PC-3 (cell line): ENCODE measurements at regions not wholly inside any gene's neighbourhood (a gene's known extent, or its start where the extent isn't known, plus 50 kb on each side); places are given as distances from the start of the nearest gene placed in this dataset.

Source experiments
- ATAC-seq: fragments of 200-7000 bp; cut with Tn5 transposase; 2 replicates; pipeline ENCODE4 v1.9.1; 2020; ENCODE audit warnings: mild to moderate bottlenecking, moderate library complexity
- BruUV-seq: library from RNA; stranded (reverse); fragments of 400-500 nt; replicated peaks from 2 replicates; lab custom pipeline; 2021; lab: Mats Ljungman, UMichigan
- CTCF ChIA-PET: fragments of 300-600 bp; sonication (Branson Sonifier 250); formaldehyde crosslinking; loops from one replicate; lab custom pipeline; 2022; ENCODE audit warnings: antibody characterized with exemption; lab: Charles Lee
- POLR2A ChIA-PET: fragments of 300-600 bp; sonication (Branson Sonifier 250); formaldehyde crosslinking; loops from one replicate; lab custom pipeline; 2022; ENCODE audit warnings: antibody characterized with exemption; ENCODE audit not compliant: unreplicated experiment; lab: Charles Lee
- DNase-seq: peaks from one replicate; pipeline ENCODE4 v3.0.0-alpha.2; 2015
- H2AFZ ChIP-seq: fragments of 300-600 bp; sonication (generic); 2 replicates; pipeline ENCODE4 v1.6.0; 2016; ENCODE audit warnings: antibody characterized with exemption, low read length
- H3F3A ChIP-seq: fragments of 300-600 bp; sonication (generic); one replicate; pipeline ENCODE4 v1.6.0; 2017; ENCODE audit warnings: antibody characterized with exemption, low read length, control low read depth, mild to moderate bottlenecking; ENCODE audit not compliant: unreplicated experiment
- H3K27ac ChIP-seq: fragments of 300-600 bp; sonication (generic); 2 replicates; pipeline ENCODE4 v1.5.1; 2016; ENCODE audit warnings: mild to moderate bottlenecking, low read length
- H3K27me3 ChIP-seq: fragments of 300-600 bp; sonication (generic); 2 replicates; pipeline ENCODE4 v1.6.1; 2016; ENCODE audit warnings: low read length, mixed read lengths
- H3K36me3 ChIP-seq: fragments of 300-600 bp; sonication (generic); 2 replicates; pipeline ENCODE4 v1.6.1; 2016; ENCODE audit warnings: low read depth, mixed run types, low read length, mixed read lengths
- H3K4me1 ChIP-seq: fragments of 300-600 bp; sonication (generic); 2 replicates; pipeline ENCODE4 v1.5.1; 2016; ENCODE audit warnings: low read length; ENCODE audit not compliant: insufficient read depth
- H3K4me2 ChIP-seq: fragments of 300-600 bp; sonication (generic); 2 replicates; pipeline ENCODE4 v1.6.0; 2016; ENCODE audit warnings: low read length
- H3K4me3 ChIP-seq: fragments of 300-600 bp; sonication (generic); 2 replicates; pipeline ENCODE4 v1.5.1; 2016; ENCODE audit warnings: mild to moderate bottlenecking, low read length, mixed read lengths
- H3K79me2 ChIP-seq: fragments of 300-600 bp; sonication (generic); 2 replicates; pipeline ENCODE4 v1.6.1; 2017; ENCODE audit warnings: low read length, mixed read lengths
- H3K9ac ChIP-seq: fragments of 300-600 bp; sonication (generic); 2 replicates; pipeline ENCODE4 v1.6.0; 2016; ENCODE audit warnings: mild to moderate bottlenecking, low read length
- H3K9me2 ChIP-seq: fragments of 300-600 bp; sonication (generic); replicated peaks from 2 replicates; pipeline ENCODE4 v1.6.1; 2016; ENCODE audit warnings: mixed run types, low read length, mixed read lengths
- H3K9me3 ChIP-seq: fragments of 300-600 bp; sonication (generic); 2 replicates; pipeline ENCODE4 v1.6.1; 2016; ENCODE audit warnings: low read length, mixed read lengths
- H4K20me1 ChIP-seq: fragments of 300-600 bp; sonication (generic); 2 replicates; pipeline ENCODE4 v1.6.1; 2016; ENCODE audit warnings: low read length, mixed read lengths
- EZH2 ChIP-seq: fragments of 300-600 bp; sonication (generic); IDR thresholded peaks from one replicate; pipeline ENCODE4 v1.6.1; 2017; ENCODE audit warnings: antibody characterized with exemption, mild to moderate bottlenecking, low read length; ENCODE audit not compliant: unreplicated experiment
- EZH2phosphoT487 ChIP-seq: fragments of 300-600 bp; sonication (generic); IDR thresholded peaks from 2 replicates; pipeline ENCODE4 v1.6.1; 2018; ENCODE audit warnings: mild to moderate bottlenecking, antibody characterized with exemption, low read length, borderline replicate concordance
- intact Hi-C: fragments of 100-400 bp; cut with micrococcal nuclease; formaldehyde crosslinking; loops from 2 replicates; pipeline ENCODE4 v1.9.0; 2023
- TF ChIP-seq, protein P1 (sequence below): fragments of 300-600 bp; sonication (generic); conservative IDR thresholded peaks from 2 replicates; pipeline ENCODE4 v1.5.1; 2017; ENCODE audit warnings: antibody characterized with exemption, low read depth, mild to moderate bottlenecking, low read length

DNA sequence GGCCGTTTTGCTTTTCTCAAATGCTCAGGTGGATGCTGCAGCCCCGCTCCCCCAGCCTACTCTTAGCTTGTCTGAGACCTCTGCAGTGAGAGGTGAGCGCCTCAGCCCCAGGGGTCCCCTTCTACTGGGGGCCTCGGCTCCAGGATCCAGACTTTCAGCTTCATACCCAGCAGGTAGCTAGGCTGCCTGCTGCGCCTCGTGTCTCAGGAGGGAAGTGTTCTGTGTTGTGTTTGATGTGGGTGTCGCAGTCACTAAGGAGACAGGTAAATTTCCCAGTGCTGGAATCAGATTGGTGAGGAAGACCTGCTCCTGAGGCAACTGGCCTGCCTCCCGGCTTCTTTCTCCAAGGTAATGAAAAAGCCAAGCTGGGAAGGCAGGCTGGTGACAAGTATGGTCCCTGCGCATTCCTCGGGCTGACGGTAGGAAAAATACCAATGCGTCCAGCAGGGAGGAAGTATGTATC, 604.0 kb upstream of the SALL1 start:
- TF ChIP-seq EZH2phosphoT487 (no peak), EZH2 (no peak)
- TF ChIP-seq, protein P1, sequence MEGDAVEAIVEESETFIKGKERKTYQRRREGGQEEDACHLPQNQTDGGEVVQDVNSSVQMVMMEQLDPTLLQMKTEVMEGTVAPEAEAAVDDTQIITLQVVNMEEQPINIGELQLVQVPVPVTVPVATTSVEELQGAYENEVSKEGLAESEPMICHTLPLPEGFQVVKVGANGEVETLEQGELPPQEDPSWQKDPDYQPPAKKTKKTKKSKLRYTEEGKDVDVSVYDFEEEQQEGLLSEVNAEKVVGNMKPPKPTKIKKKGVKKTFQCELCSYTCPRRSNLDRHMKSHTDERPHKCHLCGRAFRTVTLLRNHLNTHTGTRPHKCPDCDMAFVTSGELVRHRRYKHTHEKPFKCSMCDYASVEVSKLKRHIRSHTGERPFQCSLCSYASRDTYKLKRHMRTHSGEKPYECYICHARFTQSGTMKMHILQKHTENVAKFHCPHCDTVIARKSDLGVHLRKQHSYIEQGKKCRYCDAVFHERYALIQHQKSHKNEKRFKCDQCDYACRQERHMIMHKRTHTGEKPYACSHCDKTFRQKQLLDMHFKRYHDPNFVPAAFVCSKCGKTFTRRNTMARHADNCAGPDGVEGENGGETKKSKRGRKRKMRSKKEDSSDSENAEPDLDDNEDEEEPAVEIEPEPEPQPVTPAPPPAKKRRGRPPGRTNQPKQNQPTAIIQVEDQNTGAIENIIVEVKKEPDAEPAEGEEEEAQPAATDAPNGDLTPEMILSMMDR = no peak
- Histone ChIP-seq H2AFZ (no peak overlapping the region), H3K9ac (no peak overlapping the region), H4K20me1 (no peaks in the 10 kb centered on the region), H3K79me2 (no peaks in the 10 kb centered on the region), H3K4me1 (no peaks in the 10 kb centered on the region), H3K36me3 (no peaks in the 10 kb centered on the region), H3K4me2 (no peak overlapping the region), H3K4me3 (no peak overlapping the region), H3K9me3 (no peaks in the 10 kb centered on the region), H3F3A (no peaks in the 10 kb centered on the region), H3K27ac (no peak overlapping the region), H3K27me3 (peaks cover 4% of the 10 kb centered on the region; the same call in 1 of the 2 replicates), H3K9me2 (no peaks in the 10 kb centered on the region)
- DNase-seq (no peak), ATAC-seq (no peak)
- POLR2A ChIA-PET = no interaction called here
- no TSS peak for BruUV-seq
- intact Hi-C loops = no loop called here
- CTCF ChIA-PET = no interaction called here

DNA sequence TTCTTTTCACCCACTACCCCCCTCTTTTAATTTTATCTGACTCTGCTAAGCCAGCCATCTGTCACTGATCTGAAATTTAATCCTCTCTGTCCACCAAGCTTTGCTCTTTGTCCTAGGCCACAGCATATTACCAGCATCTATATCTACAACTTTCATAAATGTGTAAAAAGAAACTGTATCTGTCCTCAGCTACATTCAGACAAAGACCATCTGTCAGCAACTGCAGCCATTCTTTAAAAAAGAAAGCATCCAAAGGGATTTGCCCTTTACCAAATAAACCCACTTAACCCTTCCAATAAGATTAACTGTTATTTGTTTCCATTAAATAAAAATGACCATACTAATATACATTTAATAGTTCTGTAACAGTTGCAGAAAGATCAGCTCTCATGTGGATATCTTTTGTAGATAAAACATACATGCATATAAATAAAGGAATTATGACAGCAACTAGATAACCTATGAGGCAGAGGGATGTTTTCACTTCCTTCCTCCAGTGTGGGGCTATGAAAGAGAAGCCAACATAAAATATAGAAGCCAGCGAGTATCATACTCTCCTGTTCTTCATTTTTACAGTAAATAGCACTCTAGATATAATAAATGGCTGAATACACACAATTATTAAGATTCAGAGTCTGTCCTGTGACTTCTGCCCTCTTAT, 602.5 kb upstream of the SALL1 start:
- no peaks in the 10 kb centered on the region for H3K36me3 ChIP-seq
- no peak overlapping the region for H3K4me2 ChIP-seq
- DNase-seq (no peak), ATAC-seq (no peak)
- no peak overlapping the region for H3K9ac ChIP-seq
- no peaks in the 10 kb centered on the region for H4K20me1 ChIP-seq
- TF ChIP-seq, protein P1 = no peak
- TF ChIP-seq EZH2 (no peak), EZH2phosphoT487 (no peak)
- H3K27ac ChIP-seq = no peak overlapping the region
- H3K9me2 ChIP-seq = no peaks in the 10 kb centered on the region
- no peaks in the 10 kb centered on the region for H3K9me3 ChIP-seq
- no peaks in the 10 kb centered on the region for H3K27me3 ChIP-seq
- POLR2A ChIA-PET = no interaction called here
- H3K4me3 ChIP-seq = no peak overlapping the region
- no TSS peak for BruUV-seq
- CTCF ChIA-PET = no interaction called here
- no peak overlapping the region for H2AFZ ChIP-seq
- no peaks in the 10 kb centered on the region for H3K79me2 ChIP-seq
- H3F3A ChIP-seq = no peaks in the 10 kb centered on the region
- no peaks in the 10 kb centered on the region for H3K4me1 ChIP-seq
- intact Hi-C loops = no loop called here

- no peak overlapping the region for H2AFZ ChIP-seq
- no peaks in the 10 kb centered on the region for H3F3A ChIP-seq
- CTCF ChIA-PET = no interaction called here
- no peak overlapping the region for H3K4me3 ChIP-seq
- H3K9me2 ChIP-seq = no peaks in the 10 kb centered on the region
- no peaks in the 10 kb centered on the region for H3K36me3 ChIP-seq
- H3K27me3 ChIP-seq = no peaks in the 10 kb centered on the region
- H3K9ac ChIP-seq = no peak overlapping the region
- H3K4me2 ChIP-seq = no peak overlapping the region
- H3K27ac ChIP-seq = no peak overlapping the region
- POLR2A ChIA-PET = no interaction called here
- H3K4me1 ChIP-seq = no peaks in the 10 kb centered on the region
- DNase-seq (no peak), ATAC-seq (no peak)
- intact Hi-C loops = no loop called here
- no peaks in the 10 kb centered on the region for H4K20me1 ChIP-seq
- H3K9me3 ChIP-seq = no peaks in the 10 kb centered on the region
- no TSS peak for BruUV-seq
- no peak for TF ChIP-seq EZH2
- no peak for TF ChIP-seq EZH2phosphoT487
- TF ChIP-seq, protein P1 = no peak
- H3K79me2 ChIP-seq = no peaks in the 10 kb centered on the region
Measured at GRCh38 chr16:51752438-51752995, 601.4 kb upstream of the SALL1 start.
